Activated effector memory CD4-positive, alpha-beta T cell treated with Interleukin-2 at 50 U/mL for 16 hours (primary cell): ENCODE measurements at regions not wholly inside any gene's neighbourhood (a gene's known extent, or its start where the extent isn't known, plus 50 kb on each side); places are given as distances from the start of the nearest gene placed in this dataset.

Experiments
- DNase-seq: peaks from one replicate; pipeline ENCODE4 v3.0.0-alpha.2; 2020

DNA sequence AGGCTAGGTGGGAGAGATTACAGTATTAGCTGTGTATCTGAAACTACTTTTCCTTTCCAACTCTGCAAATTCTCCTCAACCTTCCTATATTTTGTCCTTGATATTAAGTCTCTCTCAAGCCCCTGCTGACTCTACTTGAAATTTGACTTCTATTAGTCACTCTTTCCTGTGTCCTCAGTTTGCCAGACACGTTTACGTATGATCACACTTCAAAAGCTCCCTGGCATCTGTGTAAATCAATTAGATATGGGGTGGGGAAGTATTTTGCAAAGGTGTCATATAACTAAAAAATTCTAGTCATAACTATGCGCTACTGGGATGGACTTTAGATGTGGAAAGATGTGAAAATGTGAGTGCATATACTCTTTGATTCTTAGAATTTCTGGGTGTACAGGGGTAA, 67.4 kb upstream of the ARHGAP24 start:
- DNase-seq = no peak

DNA sequence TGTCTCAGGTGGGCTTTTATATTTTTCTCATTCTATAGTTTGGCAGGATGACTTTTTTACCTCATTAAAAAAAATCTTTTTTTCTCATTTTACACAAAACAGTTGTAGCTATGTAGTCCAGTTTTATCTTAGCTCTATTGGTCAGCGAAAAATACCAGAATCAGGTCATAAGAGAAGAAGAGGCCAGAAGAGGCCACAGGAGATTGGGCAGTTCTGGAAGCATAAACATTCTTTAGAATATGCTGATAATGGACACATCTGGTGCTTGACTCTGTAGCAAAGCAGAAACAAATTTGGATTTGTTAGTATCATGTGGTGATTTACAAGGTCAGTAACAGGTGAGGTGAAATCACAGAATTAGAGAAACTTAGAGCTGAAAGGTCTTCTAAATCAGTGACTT, 66.6 kb upstream of the ARHGAP24 start:
- no peak for DNase-seq

DNA sequence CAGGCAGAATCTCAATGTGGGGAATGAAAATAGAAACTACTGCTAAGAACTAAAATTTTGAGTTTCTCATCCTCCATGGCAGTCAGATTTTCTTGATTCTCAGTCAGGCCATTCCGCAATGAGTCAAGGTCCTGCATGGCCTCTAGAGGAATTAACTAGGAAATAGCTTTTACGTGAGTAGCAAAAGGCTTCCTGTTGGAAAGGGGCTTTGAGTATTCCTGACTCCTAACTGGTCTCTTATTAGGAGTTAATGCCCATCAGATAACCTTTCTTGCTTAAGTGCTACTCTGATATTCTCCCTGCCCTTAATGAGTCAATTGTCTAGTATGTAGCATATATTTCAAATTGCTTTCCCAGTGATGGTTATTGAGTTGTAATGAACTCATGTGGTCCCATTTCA, 65.7 kb upstream of the ARHGAP24 start:
- DNase-seq = no peak

DNA sequence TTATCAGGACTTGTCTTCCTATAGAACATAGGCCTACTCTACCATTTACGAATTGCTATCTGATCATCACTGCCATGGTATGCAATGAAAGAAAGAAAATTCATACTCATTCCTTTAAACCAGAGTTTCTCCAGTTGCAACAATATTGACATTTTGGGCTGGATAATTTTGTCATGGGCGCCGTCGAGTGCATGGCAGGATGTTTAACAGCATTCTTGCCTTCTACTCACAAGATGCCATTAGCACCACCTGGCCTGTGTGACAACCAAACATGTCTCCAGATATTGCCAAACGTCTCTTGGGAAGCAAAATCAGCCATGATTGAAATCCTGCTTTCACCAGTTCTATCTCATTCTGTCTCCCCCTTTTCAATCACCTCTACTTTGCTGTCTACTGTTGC, 63.6 kb upstream of the ARHGAP24 start:
- no peak for DNase-seq

DNA sequence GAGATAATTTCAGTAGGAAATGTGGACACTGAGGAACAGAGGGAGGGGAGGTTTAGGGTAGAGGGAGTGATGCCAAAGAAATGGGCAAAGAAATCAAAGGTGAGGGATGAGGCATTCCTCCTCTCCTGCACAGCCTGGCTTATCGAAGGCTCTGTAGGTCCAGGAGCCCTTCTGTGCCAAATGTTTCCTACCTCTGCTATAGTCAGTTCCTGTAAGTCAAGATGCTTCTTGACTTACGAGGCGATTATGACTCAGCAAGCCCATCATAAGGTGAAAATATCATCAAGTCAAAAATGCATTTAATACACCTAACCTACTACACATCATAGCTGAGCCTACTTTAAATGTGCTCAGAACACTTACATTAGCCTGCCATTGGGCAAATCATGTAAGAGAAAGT, 60.0 kb upstream of the ARHGAP24 start:
- no peak for DNase-seq

DNA sequence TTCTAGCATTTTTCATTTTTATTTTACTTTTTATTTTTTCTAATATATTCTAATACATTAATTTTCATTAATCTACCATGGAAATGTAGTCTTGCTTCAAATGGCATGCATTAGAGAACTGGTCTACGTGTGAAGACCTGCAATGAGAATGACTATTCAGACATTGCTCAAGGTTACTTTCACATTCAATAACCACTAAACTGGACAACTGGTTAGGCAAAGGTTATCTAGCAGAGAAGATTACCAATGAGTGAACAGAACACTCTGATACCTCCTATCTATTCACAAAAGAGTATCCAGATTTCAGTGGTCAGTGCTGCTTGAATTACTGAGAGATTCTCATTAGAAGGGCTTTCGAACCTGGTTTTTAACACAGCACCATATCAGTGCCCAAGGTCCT, 58.9 kb upstream of the ARHGAP24 start:
- DNase-seq = no peak

DNA sequence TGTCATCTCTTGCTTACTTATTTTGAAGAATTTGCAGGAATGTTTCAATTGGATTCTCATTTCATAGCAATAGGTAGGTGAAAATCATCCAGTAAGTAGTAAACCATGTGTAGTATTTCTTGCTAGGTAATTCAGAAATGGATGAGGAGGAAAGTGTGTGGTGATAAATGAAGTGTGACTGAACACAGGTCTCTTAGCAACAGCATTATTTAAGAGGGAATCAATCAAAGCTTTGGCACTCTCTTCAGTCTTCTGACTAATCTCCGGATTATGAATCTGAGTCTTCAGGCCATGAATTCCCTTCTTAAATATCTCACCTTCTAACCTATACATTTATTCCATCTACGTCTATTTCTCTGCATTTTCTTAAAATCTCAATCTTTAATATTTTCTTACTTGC, 55.8 kb upstream of the ARHGAP24 start:
- DNase-seq = no peak

DNA sequence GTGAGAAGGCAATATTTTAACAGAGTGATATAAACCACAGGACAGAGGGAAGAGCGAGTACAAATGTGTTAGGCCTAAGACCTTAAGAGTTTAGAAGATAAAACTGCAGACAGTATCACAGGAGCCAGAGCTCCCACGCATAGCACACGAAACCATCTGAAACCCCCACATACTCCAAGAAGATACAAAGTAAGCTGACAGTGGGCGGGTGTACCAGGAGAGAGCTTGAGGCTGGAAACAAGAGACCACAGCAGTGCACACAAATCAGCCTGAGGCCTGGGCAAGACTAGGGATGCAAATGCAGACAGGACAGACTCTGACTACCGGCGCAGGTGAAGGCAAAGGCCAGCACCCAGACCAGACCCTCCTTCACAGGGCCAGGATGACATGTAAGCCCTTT, 54.1 kb upstream of the ARHGAP24 start:
- no peak for DNase-seq

DNA sequence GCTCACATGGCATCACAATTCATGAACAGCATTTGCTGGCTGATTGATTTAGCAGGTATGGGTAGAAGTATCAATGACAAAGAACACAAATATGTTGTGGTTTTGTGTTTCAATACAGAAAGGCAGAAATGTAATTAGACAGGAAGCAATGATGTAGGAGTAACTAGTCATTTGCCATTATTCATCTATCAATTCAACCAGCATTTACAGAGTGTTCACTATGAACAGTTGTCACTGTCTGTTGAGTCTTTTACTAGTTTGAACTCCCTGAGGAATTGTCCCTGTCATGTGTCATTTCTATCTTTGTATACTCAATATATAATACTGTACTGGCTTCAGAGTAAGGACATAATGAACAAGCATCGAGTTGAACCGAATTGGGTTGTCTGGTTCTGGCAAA, 51.5 kb upstream of the ARHGAP24 start:
- no peak for DNase-seq
